LNCaP clone FGC (cell line): ENCODE measurements at regions not wholly inside any gene's neighbourhood (a gene's known extent, or its start where the extent isn't known, plus 50 kb on each side); places are given as distances from the start of the nearest gene placed in this dataset.

ENCODE experiments used
- DNase-seq: peaks from one replicate; pipeline ENCODE4 v3.0.0-alpha.2; 2011; ENCODE audit warnings: low read depth
- H3K4me3 ChIP-seq: 2 replicates; pipeline ENCODE4 v1.5.1; 2011; ENCODE audit warnings: mild to moderate bottlenecking, low read depth, low read length, control low read depth
- TF ChIP-seq, protein P1 (sequence below): IDR thresholded peaks from 2 replicates; pipeline ENCODE4 v1.5.1; 2012; ENCODE audit warnings: mild to moderate bottlenecking; ENCODE audit not compliant: control insufficient read depth, insufficient read depth; ENCODE audit errors: extremely low read depth

DNA sequence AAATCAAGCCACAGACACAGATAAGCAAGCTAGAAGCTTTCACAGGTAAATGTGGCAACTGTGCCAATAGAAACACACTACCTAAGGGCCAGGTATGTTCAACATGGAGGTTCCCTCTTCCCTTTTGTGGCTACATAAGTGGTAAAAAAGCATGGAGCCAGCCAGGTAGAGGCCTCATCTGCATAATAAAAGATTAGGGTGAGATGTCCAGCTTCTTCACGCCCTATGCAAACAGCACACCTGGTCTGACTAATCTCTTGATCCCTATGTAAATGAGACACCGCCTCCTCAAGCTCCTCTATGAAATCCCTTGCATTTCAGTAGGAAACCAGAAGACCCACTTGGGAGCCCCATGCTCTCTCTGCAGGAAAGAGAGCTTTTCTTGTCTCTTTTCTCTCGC is 282.2 kb downstream of the NEBL start:
- TF ChIP-seq, protein P1, sequence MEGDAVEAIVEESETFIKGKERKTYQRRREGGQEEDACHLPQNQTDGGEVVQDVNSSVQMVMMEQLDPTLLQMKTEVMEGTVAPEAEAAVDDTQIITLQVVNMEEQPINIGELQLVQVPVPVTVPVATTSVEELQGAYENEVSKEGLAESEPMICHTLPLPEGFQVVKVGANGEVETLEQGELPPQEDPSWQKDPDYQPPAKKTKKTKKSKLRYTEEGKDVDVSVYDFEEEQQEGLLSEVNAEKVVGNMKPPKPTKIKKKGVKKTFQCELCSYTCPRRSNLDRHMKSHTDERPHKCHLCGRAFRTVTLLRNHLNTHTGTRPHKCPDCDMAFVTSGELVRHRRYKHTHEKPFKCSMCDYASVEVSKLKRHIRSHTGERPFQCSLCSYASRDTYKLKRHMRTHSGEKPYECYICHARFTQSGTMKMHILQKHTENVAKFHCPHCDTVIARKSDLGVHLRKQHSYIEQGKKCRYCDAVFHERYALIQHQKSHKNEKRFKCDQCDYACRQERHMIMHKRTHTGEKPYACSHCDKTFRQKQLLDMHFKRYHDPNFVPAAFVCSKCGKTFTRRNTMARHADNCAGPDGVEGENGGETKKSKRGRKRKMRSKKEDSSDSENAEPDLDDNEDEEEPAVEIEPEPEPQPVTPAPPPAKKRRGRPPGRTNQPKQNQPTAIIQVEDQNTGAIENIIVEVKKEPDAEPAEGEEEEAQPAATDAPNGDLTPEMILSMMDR: no peak
- H3K4me3 ChIP-seq: no peak overlapping the region
- no peak for DNase-seq

DNA sequence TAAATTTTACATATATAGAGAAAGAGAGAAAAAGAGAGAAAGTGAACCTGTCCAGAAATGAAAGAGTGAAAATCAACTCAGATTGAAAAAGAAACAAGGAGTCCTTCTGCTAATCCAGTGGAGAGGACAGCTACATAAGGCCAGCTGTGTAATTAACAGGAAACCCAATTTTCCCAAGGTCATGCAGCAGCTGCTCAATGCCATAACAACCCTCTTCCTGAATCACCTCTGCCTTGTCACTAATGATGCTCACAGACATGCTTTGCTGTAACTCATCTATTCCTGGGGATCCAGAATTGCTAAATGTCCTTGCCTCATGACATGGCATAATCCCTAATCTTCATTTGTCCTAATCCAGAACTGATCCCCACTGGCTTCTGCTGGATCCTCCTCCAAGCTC is 288.6 kb downstream of the NEBL start:
- DNase-seq: no peak
- TF ChIP-seq, protein P1: no peak
- H3K4me3 ChIP-seq: no peak overlapping the region

DNA sequence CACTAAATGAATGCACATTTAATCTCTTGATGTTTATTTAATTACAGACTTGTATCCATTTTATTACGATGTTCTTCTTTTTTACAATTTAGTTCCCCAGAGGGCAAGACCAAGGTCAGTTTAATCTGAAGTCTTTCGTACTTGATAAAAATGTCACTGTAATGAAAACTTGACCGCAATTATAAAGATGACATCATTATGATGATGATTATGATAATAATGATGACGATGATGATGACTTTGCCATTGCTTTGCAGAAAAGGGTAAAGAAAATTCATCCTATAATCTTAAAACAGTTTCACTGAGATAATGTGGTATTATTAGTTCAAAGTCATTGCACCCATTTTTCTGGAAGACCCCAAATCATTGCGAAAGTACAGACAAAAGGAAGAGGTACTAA is 290.1 kb downstream of the NEBL start:
- DNase-seq: no peak
- TF ChIP-seq, protein P1: no peak
- no peak overlapping the region for H3K4me3 ChIP-seq

DNA sequence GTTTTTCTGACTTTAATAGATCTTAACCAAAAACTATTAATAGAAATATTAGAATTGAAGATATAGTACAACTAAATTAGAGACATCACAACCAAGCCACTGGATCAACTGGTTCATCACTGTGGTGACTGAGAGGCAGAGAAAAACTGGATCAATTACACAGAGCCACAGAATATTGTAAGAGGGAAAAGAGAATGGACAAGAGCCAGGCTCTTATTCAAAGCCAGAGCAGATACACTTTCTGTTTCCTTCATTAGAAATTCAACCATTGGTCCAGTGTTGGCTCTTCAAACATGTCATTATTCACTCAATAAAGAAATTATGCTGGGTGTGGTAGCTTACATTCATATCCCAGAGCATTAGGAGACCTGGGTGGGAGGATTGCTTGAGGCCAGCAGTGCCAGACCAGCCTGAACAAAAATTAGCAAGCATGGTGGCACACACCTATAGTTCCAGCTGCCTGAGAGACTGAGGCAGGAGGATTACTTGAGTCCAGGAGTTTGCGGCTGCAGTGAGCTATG is 295.1 kb downstream of the NEBL start:
- no peak overlapping the region for H3K4me3 ChIP-seq
- TF ChIP-seq, protein P1: no peak
- no peak for DNase-seq

DNA sequence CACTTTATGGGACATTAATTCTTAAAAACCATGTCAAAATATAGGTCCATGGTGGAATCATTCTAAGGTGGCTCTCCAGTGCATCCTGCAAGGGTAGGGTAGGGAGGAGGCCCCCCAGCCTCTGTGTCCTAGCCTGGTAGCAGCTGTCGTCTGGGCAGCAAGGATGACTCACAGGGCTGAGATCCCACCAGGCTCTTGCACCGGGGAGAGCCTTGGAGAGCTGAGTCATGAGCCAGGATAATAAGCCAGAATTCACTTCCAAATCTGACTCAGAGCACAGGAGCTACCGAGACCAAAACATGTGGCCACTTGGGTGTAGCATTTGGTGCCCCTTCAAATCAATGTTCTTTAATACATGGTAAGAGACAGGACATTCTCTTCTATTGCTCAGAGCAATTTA is 298.5 kb downstream of the NEBL start:
- no peak overlapping the region for H3K4me3 ChIP-seq

DNA sequence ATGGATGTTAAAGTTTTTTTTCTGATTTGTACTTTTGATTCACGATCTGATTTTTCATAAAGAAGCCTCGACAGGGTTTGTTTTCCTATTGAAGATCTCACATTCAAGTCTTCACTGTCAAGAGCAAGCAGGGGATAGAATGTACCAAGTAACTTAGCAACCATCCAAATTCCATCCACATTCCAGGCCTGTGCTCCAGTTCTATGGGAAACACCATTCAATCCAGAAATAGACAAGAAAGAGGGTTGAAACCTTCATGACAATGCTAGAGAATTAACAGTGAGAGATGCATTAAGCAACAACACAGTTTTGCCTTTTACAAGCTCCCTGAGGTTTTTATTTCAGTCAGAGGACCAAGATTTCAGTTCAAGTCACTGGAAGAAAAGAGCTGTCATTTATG is 300.2 kb downstream of the NEBL start:
- DNase-seq: no peak
- H3K4me3 ChIP-seq: no peak overlapping the region
- TF ChIP-seq, protein P1: no peak

More for the DNA sequence above, 298.5 kb downstream of the NEBL start:
- TF ChIP-seq, protein P1: no peak
- no peak for DNase-seq

DNA sequence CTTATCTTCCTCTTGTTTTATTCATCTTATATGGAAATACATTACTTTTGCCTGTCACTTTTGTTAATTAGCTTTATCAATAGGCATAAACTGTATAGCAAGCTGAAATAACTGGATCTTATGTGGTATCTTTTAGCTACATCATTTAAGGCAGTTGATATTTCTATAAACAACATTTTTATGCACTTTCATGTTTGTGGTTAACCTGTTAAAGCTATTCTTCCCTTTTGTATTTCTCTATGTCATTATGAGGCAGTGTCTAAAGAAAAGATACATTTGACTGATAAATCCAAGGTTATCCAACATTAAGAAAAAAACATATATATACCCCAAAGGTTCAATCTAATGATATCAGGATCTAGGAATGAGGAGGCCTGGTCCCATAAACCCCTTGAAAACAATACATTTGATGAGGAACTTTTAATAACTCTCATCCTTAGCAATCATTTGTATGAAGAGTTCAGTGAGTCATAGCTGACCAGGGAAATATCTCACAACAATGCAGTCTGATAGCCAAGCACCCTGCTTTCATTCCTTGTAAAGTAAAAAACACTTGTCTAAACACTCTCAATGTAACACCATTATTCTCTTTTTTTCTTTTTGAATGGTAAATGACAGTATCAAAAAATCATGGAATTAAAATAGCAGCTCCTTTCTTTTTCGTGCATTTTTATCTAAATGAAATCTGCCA is 300.9 kb downstream of the NEBL start:
- TF ChIP-seq, protein P1: no peak
- H3K4me3 ChIP-seq: no peak overlapping the region
- DNase-seq: no peak
